ENCODE measurements at regions not wholly inside any gene's neighbourhood (a gene's known extent, or its start where the extent isn't known, plus 50 kb on each side); places are given as distances from the start of the nearest gene placed in this dataset.
"Not testable (repeated sequence)": the region's sequence is repeated elsewhere in the genome, so short reads cannot be mapped to it uniquely, and the experiment has no call there.

GRCh38 chr10:50200008-50200407 lies 51.3 kb downstream of the ASAH2 start:
- not testable (repeated sequence) for H3K4me3 ChIP-seq (ENCODE audit: low read depth in 1 of 2, low read length in 1 of 2); H3K9me3 ChIP-seq; H3K4me1 ChIP-seq (ENCODE audit: control insufficient read depth in 1 of 2, insufficient read depth in 1 of 2, low read depth in 1 of 2, low read length in 1 of 2); H3K36me3 ChIP-seq; H3K27ac ChIP-seq
- H3K27me3 ChIP-seq: peaks cover 52% of the 10 kb centered on the region

GRCh38 chr10:50193090-50193489 lies 58.2 kb downstream of the ASAH2 start:
- H3K27me3 ChIP-seq; H3K36me3 ChIP-seq; H3K4me1 ChIP-seq (ENCODE audit: control insufficient read depth in 1 of 2, insufficient read depth in 1 of 2, low read depth in 1 of 2, low read length in 1 of 2); H3K4me3 ChIP-seq (ENCODE audit: low read depth in 1 of 2, low read length in 1 of 2); H3K27ac ChIP-seq; H3K9me3 ChIP-seq: not testable (repeated sequence)

Data from neutrophil (primary cell).